Hypothalamus (tissue), 51 donors: ENCODE measurements at regions not wholly inside any gene's neighbourhood (a gene's known extent, or its start where the extent isn't known, plus 50 kb on each side); places are given as distances from the start of the nearest gene placed in this dataset.
"Not testable (repeated sequence)": the region's sequence is repeated elsewhere in the genome, so short reads cannot be mapped to it uniquely, and the experiment has no call there.

ENCODE experiments used
- DNase-seq, 51 donors: peaks; one replicate each; lab custom pipeline; 2025; lab: John Stamatoyannopoulos, UW

DNA sequence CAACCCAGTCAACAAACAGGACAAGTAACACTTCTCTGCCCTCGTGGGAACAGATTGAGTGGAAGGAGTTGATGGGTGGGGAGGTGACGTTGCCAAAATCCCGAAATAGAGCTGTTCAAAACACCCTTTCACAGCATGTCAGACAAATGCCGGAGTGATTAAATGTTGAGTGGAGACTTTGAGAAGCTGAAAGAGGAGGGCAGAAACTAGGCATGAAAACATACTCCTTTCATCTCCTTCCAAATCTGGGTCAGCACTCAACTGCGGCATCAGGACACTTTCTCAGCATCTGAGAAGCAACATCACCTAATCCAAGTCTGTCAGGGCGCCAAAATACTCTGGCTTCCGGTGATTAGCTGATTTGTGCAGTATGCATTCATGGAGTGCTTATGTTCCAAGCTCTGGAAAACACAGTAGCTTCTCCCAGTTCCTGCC is 51.5 kb upstream of the MRI1 start:
- peak in 3 of 51 donors; percentile 2 to 70 (median 5) for DNase-seq

DNA sequence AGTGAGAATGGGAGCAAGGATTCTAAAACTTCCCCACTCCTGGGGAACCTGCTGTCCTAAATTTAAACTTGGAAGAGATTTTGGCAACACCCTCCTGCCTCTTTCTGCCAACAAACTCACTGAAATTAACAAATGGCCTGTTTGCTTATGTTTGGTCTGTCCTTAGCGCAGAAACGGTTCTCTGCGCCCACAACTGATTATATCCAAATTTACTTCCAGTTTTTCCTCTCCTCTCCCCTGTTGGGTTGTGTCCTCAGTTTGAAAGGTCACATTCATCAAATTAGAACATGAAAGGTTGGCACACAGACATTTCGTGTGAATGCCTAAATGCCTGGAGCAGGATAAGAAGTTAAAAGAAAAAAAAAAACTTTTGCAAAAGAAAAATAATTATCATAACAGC is 56.4 kb upstream of the MRI1 start:
- peak in 1 of 51 donors; percentile 10 for DNase-seq

DNA sequence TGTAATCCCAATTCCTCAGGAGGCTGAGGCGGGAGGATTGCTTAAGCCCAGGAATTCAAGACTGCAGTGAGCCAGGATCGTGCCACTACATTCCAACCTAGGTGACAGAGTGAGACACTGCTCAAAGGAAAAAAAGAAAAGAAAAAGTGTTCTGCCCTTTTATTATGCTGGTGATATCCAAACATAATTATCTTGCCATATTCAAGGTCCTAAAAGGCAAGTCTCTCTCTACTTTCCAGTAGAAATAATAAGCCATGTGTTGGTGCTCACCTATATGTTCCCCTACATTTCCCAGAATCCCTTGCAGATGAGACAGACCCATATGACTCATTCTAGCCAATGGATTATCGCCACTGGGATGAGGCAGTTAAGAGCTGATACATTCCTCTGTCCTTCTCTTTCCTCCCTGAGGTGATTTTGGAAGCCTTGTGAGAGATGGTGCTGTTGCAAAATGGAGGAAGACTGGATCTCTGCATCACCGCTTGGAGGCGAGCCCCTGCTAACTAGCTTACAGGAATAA is 58.3 kb upstream of the MRI1 start:
- no peak for DNase-seq

DNA sequence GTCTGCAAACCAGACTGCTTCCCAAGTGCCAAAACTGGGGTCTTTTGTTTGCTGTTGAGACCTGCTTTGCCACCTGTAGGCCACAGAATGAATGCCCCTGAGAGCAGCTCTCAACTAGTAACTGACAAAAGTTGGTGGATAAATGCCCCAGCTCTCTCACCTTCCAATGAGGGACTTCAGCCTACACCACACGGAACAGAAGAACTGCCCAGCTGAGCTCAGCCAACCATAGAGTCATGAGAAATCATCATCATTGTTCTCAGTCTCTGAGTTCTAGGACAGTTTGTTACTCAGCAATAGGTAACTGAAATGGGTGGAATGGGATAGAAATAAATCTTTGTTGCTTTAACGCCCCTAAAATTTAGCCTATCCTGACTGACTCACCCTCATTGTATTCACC is 59.1 kb upstream of the MRI1 start:
- no peak for DNase-seq

DNA sequence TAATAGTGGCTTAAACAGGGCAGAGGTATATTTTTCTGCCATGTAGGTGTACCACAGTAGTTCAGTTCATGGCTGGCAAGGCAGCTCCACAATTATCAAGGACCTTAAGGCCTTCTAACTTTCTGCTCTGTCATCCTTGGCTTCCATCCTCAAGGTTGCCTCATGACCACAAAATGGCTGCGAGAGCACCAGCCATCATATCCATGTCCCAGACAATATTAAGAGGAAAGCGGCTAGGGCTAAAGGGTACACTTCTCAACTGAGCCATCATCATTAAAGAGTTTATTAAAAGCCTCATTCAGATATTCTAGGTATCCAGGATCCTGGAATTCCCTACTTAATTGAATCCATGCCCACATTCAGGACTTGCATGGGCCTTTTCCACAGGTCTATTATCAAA is 62.7 kb upstream of the MRI1 start:
- no peak for DNase-seq

DNA sequence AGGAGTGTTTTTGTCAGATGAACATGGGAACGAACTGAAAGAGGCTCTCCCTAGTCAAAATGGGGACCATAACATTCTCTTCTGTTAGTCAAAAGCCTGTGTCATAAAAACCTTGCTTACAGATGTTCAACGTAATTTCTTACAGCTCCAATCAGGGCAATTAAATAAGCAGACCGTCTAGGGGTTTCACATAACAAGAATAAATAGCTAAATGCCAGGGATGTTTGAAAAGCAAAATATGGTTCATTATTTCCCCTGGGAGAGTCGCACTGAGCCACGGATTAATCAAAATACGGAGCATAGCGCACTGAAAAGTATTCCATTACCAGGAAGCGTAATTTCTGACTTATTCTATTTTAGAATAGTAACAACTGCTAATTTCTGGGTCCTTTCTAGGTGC is 63.7 kb upstream of the MRI1 start:
- DNase-seq, result no peak

DNA sequence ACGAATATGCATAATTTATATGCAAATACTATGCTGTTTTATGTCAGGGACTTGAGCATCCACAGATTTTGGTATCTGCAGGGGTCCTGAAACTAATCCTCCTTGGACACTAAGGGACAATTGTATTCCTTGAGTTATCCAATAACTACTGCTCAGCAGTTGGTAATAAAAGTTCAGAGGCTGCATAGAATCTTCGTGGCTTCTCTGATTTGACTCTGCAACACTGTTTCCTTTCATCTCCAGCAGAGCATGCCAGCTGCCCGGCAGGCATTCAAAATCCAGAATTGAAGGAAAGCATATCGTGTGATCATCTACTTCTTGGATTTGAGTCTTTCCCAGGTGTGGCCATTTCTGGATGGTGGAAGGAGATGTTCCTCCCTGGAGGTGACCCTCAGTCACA is 64.5 kb upstream of the MRI1 start:
- DNase-seq, result no peak

DNA sequence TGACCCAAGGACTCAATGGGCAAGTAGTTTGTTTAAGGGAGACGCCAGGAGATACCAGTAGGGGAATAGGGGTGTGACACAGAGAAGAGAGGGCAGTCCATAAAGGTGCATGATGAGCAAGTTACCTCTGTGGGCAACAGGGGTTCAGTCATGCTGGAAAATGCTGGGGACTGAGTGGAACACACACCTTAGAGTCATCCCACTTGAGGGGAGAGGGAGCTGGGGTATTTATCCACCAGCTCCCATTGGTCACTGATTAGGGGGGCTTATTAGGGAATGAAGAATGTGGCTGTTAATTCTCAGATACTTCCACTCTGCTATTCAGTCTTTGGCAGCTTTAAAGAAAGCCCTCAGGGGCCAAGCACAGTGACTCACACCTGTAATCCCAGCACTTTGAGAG is 67.5 kb upstream of the MRI1 start:
- no peak for DNase-seq

DNA sequence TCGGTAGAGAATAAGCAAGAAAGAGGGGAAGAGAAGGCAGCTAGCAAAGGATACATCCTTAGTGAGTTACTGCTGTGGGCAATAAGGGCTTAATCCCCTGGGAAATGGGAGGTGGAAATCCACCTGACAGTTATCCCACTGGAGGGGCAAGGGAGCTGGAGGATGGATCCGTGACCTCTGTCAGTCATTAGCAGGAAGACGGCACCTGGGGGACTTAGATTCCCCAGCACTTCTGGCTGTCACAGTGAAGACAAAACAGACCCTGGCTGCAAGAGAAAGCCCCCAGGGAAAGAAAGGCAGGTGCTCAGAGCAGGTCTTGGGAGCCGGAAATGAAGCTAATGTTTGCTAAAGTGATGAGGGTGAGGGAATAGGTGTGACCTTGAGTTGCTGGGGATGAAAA is 70.4 kb upstream of the MRI1 start:
- DNase-seq, result no peak

DNA sequence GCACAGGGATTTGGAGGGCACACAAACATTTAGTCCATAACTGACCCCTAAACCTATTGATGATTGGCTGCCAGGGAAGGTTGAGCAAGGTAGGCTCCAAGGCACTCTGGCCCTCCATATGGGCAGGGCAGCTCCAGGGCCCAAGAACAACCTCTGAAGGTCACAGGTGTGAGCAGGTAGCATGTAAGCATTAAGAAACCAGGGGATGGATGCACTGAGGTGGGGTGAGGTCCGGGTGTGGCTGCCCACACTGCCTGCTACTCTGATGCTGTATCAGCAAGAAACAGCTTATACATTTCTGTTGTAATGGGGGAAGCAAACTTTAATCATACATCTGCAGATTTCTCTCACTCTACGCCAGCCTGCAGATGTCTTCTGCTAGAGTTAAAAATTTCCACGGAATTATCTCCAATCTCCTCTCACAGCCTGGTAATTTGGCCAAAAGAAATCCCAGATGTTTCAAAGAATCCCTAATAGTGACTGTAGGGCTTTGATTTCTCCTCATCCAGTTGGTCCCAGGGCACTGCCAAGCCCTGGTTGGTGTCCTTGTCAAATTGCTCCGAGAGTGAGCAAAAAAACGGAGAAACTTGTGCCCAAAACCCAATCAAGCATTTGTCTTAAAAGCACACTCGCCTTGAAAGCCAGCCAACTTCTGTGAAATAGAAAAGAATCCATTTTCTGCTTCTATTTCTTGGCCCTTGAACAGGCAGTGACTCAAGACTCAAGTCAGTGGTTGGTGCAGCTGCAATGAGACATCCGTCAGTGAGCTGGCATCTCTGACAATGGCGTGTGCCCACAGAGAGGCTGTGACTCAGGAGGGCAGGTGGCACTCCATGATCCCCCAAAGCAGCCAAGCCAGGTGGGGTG is 72.5 kb upstream of the MRI1 start:
- DNase-seq, result peak in 42 of 51 donors; percentile 1 to 82 (median 35)

DNA sequence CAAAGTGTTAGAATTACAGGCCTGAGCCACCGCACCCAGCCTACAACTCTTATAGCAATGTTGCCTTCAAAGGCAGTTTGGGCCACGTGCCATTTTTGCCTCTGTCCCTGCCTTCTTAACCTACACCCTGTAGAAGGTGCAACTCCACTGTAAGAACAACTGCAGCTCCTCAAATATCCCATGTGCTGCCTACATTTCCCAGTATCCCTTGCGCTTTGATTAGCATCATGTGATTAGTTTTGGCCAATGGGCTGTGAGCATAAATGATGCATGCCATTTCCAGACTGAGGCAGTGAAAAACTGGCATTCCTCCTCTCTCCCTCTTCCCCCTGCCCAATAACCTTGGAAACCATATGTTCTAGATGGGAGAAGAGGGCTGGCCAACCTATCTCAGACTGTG is 75.2 kb upstream of the MRI1 start:
- peak in 4 of 51 donors; percentile 1 to 12 (median 2) for DNase-seq

DNA sequence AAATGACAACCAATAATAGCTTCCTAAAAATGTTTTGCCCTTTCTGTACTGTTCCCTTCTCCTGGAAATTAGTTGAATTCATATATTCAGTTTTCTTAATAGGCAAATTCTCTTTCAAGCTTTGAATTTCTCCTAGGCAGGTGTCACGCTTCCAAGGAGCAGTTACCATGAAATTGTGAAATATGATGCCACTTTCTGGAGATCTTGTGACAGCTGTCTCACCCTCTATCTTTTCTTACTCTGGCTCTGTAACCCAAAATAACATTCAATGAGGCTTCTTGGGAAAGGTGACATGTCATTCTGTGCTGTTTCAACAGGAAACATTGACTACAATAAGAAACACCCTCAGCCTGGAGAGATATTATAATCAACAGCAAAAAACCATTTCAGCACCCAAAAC is 80.3 kb upstream of the MRI1 start:
- DNase-seq, result peak in 1 of 51 donors; percentile 22

DNA sequence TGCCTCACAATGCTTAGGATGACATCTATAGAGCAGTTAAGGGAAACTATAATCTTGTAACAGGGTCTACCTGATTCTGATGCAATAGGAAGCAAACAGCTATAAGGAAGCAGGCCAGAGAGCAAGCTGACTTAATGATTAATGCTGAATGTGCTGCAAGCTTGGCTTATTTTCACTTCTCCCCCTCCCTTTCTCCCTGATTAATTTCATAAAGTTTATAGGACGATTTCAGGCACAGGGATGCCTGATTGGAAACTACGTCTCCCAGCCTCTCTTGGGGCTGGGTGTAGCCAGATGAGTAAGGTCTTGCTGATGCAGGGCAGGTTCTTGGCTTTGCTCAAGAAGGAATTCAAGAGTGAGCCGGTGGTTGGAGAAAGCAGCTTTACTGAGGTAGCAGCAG is 82.8 kb upstream of the MRI1 start:
- DNase-seq, result no peak

DNA sequence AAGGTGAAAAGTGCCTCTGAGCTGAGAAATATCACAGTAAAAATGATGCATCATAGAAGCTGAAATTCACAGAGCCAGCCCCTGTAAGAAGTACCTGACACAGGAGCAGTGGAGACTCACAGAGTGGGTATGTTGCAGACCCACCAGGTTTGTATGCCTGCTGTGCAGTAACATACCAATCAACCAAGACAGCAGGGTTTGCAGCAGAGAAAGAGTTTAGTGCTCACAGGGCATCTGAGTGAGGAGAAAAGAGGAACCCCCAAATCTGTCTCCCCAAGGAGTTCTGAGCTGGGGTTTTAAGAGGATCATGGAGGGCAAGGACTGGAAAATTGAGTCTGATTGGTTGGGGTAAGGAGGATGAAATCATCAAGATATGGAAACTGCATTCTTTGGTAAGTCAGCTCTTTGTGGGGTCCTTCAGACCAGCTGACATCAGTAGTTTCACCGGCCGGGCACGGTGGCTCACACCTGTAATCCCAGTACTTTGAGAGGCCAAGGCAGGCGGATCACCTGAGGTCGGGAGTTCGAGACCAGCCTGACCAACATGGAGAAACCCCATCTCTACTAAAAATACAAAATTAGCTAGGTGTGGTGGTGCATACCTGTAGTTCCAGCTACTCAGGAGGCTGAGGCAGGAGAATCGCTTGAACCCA is 83.5 kb upstream of the MRI1 start:
- DNase-seq, result not testable (repeated sequence)

DNA sequence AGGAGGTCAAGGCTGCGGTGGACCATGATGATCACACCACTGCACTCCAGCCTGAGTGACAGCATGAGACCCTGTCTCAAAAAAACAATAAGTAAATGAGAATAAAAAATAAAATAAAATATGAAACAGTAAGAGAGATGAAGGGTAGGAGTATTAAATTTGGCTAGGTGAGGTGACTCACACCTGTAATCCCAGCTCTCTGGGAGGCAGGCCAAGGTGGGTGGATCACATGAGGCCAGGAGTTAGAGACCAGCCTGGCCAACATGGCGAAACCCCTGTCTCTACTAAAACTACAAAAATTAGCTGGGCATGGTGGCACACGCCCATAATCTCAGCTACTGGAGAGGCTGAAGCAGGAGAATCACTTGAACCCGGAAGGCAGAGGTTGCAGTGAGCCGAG is 87.4 kb upstream of the MRI1 start:
- not testable (repeated sequence) for DNase-seq

DNA sequence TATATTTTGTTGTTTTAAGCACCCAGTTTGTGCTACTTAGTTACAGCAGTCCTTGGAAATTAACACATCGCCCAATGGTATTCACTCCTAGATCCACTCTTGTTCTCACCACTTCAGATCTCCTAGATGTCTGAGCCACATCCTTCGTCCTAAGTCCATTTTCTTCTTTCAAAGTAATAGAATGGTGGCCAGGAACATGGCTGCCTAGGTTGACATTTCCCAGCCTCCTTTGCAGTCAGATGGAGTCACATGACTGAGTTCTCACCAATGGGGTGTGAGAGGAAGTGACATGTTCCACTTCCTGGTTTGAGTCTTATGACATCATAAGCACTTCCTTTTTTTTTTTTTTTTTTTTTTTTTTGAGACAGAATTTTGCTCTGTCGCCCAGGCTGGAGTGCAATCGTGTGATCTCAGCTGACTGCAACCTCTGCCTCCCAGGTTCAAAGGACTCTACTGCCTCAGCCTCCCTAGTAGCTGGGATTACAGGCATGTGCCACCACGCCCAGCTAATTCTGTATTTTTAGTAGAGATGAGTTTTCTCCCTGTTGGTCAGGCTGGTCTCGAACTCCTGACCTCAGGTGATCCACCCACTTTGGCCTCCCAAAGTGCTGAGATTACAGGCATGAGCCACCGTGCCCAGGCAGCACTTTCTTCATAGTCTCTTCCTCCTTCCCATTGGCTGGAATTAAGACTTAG is 91.7 kb upstream of the MRI1 start:
- DNase-seq, result not testable (repeated sequence)

DNA sequence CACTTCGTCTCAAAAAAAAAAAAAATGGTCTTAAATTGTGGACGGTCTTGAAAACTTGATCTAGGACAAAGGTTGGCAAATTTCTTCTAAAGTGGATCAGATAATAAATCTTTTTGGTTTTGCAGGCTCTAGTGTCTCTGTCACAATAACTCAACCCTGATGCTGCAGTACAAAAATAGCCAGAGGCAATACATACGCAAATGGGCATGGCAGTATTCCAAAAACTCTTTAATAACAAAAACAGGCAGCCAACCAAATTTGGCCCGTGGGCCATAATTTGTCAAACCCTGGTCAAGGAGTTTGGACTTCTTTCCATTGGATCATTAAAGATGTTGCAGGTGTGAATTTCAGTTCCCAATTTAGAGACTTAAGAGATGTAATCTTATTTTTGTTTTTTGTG is 93.5 kb upstream of the MRI1 start:
- no peak for DNase-seq

DNA sequence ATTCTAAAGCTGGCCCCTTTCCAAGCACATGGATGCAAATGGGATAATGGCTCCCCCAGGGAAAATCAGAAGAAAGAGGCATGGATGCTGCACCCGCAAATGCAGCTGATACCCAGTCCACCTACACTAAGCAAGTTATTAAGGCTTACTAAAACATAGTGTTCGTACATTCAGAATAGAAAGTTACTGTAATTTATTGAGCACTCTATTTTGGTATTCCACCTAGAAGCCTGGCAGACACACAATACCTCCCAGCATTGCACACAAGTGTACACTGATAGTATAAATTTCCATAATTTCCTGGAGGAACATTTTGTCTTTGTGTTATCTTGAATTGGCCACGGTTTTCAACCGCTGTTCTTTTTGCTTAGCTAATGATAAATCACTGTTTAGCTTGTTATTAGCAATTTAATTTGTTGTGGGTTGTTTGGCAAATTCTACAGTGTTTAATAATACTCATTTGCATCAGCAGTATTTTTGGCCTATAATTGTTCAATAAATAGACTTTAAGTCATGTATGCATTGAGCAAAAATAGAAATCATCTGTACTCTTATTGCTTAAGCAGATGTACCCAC is 94.5 kb upstream of the MRI1 start:
- DNase-seq, result peak in 2 of 51 donors; percentile 1 to 42

DNA sequence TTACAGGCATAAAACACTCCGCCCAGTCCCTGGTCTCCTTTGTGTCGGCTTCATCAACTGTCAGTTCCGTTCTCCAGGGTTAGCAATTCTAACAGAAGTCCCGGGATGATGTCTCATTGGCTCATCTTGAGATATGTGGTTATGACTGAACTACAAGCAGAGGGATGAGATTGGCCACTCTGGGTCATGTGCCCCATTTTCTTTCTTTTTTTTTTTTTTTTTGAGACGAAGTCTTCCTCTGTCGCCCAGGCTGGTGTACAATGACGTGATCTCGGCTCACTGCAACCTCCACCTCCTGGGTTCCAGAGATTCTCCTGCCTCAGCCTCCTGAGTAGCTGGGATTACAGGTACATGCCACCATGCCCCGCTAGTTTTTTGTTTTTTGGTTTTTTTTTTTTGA is 95.4 kb upstream of the MRI1 start:
- DNase-seq, result no peak

DNA sequence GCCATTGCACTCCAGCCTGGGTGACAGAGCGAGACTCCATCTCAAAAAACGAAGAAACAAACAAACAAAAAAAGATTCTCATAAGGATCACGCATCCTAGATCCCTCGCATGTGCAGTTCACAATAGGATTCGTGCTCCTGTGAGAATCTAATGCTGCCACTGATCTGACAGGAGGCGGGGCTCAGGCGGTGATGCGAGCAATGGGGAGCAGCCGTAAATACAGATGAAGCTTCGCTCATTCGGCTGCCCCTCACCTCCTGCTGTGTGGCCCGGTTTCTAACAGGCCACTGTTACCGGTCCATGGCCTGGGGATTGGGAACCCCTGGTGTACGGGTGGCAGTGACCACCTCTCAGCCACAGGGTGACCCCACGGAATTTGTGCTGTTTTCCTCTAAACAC is 98.2 kb upstream of the MRI1 start:
- DNase-seq, result no peak
